Cardiac fibroblast (primary cell): ENCODE measurements at regions not wholly inside any gene's neighbourhood (a gene's known extent, or its start where the extent isn't known, plus 50 kb on each side); places are given as distances from the start of the nearest gene placed in this dataset.

Experiments
- DNase-seq, 2 donors: peaks; one replicate each; pipeline versions ENCODE4 v3.0.0 to v3.0.0-alpha.2; 2010; ENCODE audit warnings: low read depth in 2 of 2
- H3K4me3 ChIP-seq, 2 donors: replicated peaks in 1 of 2; 1 replicate in 1 of 2; 2 replicates in 1 of 2; pipeline ENCODE4 v1.5.1; 2011; ENCODE audit warnings: low read depth in 2 of 2, low read length in 2 of 2, mild to moderate bottlenecking in 2 of 2, moderate library complexity in 1 of 2
- CTCF ChIP-seq: IDR thresholded peaks from one replicate; pipeline ENCODE4 v1.5.1; 2011; ENCODE audit warnings: low read depth, mild to moderate bottlenecking, low read length, inconsistent platforms

- DNase-seq, result no peak
- TF ChIP-seq CTCF, result no peak
- H3K4me3 ChIP-seq, result no peak overlapping the region
Measured at GRCh38 chr4:170400361-170400760, 310.6 kb upstream of the AADAT start.

GRCh38 chr4:170399581-170400293, 310.0 kb upstream of the AADAT start:
- DNase-seq, result no peak
- TF ChIP-seq CTCF, result no peak

GRCh38 chr4:170398218-170398617, 308.5 kb upstream of the AADAT start:
- TF ChIP-seq CTCF, result no peak
- H3K4me3 ChIP-seq, result no peak overlapping the region
- DNase-seq, result no peak

More at GRCh38 chr4:170399581-170400293, 310.0 kb upstream of the AADAT start:
- no peak overlapping the region for H3K4me3 ChIP-seq

GRCh38 chr4:170395773-170396172, 306.0 kb upstream of the AADAT start:
- H3K4me3 ChIP-seq, result no peak overlapping the region
- no peak for DNase-seq
- no peak for TF ChIP-seq CTCF

- peak; percentile 6 to 80 for DNase-seq
- no peak overlapping the region for H3K4me3 ChIP-seq
Measured at GRCh38 chr4:170391066-170391740, 301.4 kb upstream of the AADAT start.

GRCh38 chr4:170389411-170389810, 299.7 kb upstream of the AADAT start:
- no peak overlapping the region for H3K4me3 ChIP-seq
- DNase-seq, result no peak
- no peak for TF ChIP-seq CTCF

More at GRCh38 chr4:170391066-170391740, 301.4 kb upstream of the AADAT start:
- TF ChIP-seq CTCF, result no peak
